GM12875 (cell line): ENCODE measurements at regions not wholly inside any gene's neighbourhood (a gene's known extent, or its start where the extent isn't known, plus 50 kb on each side); places are given as distances from the start of the nearest gene placed in this dataset.

ENCODE experiments used
- H3K4me3 ChIP-seq: one replicate; pipeline ENCODE4 v1.5.1; 2011; ENCODE audit warnings: low read depth, low read length, control low read depth
- CTCF ChIP-seq: IDR thresholded peaks from 2 replicates; pipeline ENCODE4 v1.5.1; 2011; ENCODE audit warnings: low read depth, mild to moderate bottlenecking, control low read depth, inconsistent platforms, low read length, moderate library complexity, borderline replicate concordance; ENCODE audit not compliant: insufficient read depth

GRCh38 chr19:32253683-32254508, 91.5 kb upstream of the ZNF507 start:
- TF ChIP-seq CTCF, result no peak
- H3K4me3 ChIP-seq, result no peak overlapping the region

DNA sequence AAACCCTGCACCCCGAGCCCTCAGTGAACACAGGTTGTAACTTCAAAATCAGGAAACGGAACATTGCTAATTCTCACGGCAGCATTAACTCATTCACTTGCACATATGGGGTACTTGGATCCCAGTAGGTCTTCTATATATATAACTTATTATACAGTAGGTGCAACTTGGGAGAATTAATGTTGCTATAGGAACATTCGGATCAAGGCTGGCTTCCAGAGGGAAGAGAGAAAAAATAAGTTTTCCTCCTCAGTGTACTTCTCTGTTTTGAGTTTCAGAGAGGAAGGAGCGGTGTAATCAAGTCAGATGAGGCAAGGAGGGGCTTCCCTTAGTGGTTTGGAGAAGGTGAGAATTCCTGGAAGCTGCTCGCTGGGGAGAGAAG, 90.9 kb upstream of the ZNF507 start:
- TF ChIP-seq CTCF, result no peak
- H3K4me3 ChIP-seq, result no peak overlapping the region

GRCh38 chr19:32255536-32256295, 89.7 kb upstream of the ZNF507 start:
- H3K4me3 ChIP-seq, result no peak overlapping the region
- no peak for TF ChIP-seq CTCF

DNA sequence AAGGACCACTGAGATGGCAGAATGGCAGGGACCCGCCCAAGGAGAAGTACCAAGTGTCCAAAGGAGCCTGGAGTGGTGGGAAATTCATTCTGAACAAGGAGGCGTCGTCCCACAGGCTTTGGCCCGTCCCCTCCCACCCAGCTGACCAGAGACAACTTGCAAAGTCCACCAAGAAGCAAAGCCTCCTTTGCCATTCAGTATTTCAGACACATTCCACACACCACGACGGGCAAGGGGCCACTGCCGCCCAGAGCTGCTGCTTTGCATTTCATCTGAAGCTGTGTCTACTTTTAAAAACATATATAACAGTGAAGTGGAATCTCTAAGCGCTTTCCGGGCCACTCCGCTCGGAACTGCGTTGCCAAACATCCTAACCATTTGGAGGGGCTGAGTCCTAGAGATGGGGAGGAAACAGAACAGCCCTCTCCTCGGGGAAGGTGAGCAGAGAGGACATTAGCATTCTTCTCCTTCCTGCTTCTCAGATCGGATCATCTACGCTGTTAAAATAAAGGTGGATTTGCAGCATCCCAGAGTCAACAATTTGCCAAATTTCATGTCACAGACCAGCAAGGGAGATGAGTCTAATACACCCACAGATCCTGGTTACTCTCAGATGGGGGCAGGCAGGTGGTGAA, 89.0 kb upstream of the ZNF507 start:
- no peak for TF ChIP-seq CTCF
- H3K4me3 ChIP-seq, result no peak overlapping the region

DNA sequence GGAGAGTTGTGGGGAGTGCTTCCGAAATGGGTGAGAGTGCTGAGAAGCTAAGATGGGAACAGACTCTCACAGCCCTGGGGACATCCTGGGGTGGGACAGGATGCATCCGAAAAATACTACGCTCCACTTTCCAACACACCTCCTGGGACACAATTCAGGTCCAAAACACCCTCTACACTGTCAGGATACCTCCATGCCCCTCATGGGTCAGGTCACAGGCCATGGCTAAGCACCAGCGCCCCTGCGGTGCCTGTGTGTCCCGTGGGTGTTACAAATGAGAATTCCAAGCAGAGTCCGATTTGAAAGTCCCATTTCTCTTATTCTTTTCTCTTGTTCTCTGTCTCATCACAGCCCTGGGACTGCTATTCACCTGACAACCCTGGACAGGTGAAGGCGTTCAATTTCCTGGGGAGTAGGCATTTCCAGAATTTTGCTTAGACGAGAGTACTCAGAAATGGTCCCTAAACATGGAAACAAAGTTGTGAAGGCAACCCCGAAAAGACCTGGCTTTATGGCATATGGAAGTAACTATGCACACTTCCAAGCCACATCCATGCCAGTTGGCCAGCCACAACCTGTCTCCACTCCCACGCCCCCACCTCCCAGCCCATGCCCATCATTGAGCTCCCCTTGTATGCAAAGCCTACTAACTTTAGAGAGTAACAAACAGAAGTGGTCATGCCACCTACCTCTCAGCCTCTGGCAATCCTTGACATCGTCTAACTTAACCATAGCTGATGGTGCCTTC, 87.9 kb upstream of the ZNF507 start:
- no peak overlapping the region for H3K4me3 ChIP-seq
- TF ChIP-seq CTCF, result no peak

- H3K4me3 ChIP-seq, result no peak overlapping the region
- TF ChIP-seq CTCF, result no peak
Measured at GRCh38 chr19:32258167-32258566, 87.2 kb upstream of the ZNF507 start.
